HG02763 (cell line): ENCODE measurements at regions not wholly inside any gene's neighbourhood (a gene's known extent, or its start where the extent isn't known, plus 50 kb on each side); places are given as distances from the start of the nearest gene placed in this dataset.
"Not testable (repeated sequence)": the region's sequence is repeated elsewhere in the genome, so short reads cannot be mapped to it uniquely, and the experiment has no call there.

Source experiments
- ATAC-seq: cut with Tn5 transposase; IDR thresholded peaks from one replicate; pipeline ENCODE4 v1.9.1; 2021; ENCODE audit warnings: mild to moderate bottlenecking, moderate library complexity; ENCODE audit not compliant: unreplicated experiment

- ATAC-seq = no peak
These were observed 677.8 kb downstream of the TOX3 start for GRCh38 chr16:51869176-51869575.

DNA sequence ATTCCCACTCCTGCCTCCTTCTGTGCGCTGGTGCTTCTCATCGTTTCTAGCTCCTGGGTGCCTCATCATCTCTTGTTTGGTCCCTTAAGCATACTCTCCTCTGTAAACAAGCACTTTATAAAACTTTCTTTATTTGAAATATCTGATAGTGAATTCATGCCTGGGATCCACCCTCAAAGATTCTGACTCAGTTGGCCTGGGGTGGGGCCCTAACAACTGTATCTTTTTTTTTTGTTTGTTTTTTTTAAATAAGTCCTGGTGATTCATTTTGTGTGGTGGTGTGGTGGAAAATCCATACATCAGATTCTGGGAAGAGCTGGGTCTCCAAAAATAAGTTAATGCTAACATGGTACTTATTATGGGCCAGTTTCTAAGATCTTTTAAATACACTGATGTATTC lies 678.3 kb downstream of the TOX3 start:
- no peak for ATAC-seq

DNA sequence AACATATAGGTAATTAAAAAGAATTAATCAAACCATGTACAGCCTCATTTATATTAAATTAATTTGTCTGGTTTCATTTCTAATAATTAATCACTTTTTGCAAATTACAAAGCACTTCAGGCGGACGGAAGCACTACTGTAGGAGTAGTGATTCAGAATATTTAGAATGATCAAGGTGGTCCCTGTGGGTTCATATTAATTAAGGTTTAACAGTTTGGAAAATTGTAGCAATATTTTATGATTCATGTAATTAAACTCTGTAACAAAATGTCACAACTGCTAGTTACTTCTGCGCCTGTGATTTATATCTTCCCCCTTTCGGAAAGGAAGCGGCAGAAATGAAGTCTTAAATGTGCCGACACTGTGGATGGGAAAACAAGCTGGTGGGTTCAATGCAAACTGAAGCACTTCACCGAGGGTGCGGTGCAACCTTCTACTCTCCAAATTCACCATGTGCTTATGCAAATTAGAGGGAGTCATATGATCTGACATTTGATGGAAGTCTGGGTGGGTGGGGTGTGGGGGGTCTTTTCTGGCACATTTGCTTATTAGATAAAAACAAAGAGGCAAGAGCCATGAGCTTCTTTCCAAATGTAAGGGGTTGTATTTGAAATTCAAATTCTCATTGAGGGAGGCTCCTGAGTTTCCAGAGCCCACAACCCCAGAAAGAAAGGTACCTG lies 679.4 kb downstream of the TOX3 start:
- ATAC-seq = no peak

GRCh38 chr16:51864575-51864974 lies 682.4 kb downstream of the TOX3 start:
- ATAC-seq = no peak

- ATAC-seq = no peak
These were observed 692.5 kb downstream of the TOX3 start for GRCh38 chr16:51854401-51854951.

- no peak for ATAC-seq
These were observed 693.4 kb downstream of the TOX3 start for GRCh38 chr16:51853586-51853985.

GRCh38 chr16:51852892-51853291 lies 694.1 kb downstream of the TOX3 start:
- ATAC-seq = no peak

- no peak for ATAC-seq
These were observed 695.8 kb downstream of the TOX3 start for GRCh38 chr16:51851111-51851510.

DNA sequence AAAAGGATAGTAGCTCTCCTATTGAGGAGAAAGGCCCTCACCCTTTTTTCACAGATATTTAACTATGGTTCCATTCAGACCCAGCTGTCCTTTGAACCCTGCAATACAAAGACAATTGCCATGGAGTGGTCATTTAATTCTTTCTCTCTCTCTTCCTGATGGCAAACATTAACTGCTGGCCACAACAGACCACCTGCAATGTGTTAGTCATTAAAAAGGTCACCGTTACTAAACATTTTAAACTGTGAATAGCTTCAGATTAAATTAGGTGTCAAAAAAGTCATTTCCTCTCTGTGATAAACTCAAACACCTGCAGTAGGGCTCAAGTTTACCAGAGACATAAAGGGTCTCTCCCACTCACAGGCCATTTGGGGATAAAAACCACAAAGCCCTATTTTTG lies 697.2 kb downstream of the TOX3 start:
- ATAC-seq = no peak

- ATAC-seq = no peak
These were observed 694.7 kb upstream of the SALL1 start for GRCh38 chr16:51845586-51846305.

- ATAC-seq = no peak
These were observed 688.8 kb upstream of the SALL1 start for GRCh38 chr16:51839727-51840462.

DNA sequence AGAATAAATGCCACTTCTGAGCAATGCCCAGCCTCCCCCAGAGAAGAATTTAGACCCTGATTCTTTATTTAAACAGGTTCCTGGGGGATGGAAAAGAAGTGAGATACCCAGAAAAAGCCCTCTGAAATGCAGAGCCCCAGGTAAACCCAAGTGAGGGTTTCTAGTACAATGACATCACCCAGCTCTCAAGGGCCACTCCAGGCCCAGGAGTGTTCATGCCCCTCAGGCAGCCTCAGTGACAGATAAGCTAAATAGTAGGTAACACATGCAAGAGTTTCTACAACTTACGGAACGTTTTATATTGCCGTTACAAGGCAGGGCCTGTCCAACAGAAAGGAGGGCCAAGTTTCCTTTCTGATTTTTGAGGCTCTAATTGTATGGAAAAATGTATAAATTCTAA lies 683.7 kb upstream of the SALL1 start:
- ATAC-seq = no peak

DNA sequence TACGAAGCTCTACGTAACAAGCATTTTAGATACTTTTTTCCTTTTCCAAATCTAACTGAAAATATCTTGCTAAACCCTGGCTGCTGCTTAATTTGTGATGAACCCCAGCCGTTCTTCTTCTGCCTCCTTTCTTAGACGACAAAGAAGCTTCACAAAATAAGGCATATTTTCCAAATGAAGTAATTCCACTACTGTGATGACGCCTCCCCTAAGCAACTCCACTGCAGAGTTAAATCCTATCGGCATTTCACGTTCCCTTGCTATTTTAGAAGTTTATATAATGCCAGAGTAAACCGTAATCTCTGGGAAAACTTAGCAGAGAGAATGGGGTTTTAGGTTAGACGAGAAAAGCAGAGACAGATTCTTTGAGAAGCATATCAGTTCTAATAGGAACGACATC lies 683.1 kb upstream of the SALL1 start:
- ATAC-seq = no peak

- no peak for ATAC-seq
These were observed 680.7 kb upstream of the SALL1 start for GRCh38 chr16:51831595-51832367.

DNA sequence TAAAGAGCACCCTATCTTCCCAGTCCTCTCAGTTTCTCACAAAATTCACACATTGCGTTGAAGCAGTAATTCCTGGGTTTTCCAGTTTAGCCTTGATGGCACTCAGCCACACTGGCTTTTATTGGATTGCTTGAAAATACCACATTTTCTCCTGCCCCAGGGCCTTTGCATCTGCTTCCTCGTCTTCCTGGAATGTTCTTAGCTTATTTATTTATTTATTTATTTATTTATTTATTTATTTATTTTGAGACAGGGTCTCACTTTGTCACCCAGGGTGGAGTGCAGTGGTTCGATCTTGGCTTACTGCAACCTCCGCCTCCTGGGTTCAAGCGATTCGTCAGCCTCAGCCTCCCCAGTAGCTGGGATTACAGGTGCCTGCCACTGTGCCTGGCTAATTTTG lies 680.0 kb upstream of the SALL1 start:
- not testable (repeated sequence) for ATAC-seq

GRCh38 chr16:51825779-51826178 lies 674.7 kb upstream of the SALL1 start:
- no peak for ATAC-seq

- ATAC-seq = no peak
These were observed 671.4 kb upstream of the SALL1 start for GRCh38 chr16:51822471-51822870.

DNA sequence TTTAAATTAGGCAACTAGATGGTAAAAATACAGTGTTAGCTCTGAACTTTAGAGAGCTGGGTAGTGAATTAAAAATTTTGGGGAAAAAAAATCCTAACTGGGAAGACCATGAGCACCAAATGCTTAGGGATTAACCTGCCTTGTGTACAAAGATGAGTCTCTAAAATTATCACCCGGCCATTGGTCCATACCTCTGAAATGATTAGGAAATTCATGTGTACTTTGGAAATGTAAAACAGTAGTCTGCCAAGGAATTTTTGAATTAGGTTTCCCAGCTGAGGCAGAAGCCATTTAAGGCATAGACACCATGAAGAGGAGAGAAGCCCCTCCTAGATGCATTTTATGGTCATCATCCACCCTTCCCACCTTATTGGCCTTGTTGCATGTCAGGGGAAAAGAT lies 670.5 kb upstream of the SALL1 start:
- no peak for ATAC-seq

DNA sequence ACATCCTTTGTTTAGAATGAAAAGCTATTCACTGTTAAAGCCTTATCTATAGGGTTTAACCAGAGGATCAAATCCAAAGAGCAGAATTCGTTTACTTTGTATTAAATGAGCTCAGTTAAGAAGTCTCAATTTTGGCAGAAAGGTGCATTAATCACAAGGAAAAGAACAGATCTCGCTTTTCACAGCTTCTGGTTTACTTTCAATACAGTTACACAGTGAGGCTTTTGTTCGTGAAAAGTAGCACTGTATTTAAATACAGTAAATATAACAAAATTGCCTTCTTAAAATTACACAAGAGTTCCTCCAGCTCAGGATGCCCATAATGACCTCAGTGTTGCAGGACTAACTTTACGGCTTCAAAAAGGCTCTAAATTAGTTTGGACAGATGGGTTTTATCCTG lies 669.1 kb upstream of the SALL1 start:
- no peak for ATAC-seq

- no peak for ATAC-seq
These were observed 667.4 kb upstream of the SALL1 start for GRCh38 chr16:51818342-51818944.

- no peak for ATAC-seq
These were observed 665.9 kb upstream of the SALL1 start for GRCh38 chr16:51816929-51817328.
